B cell (primary cell): ENCODE measurements at regions not wholly inside any gene's neighbourhood (a gene's known extent, or its start where the extent isn't known, plus 50 kb on each side); places are given as distances from the start of the nearest gene placed in this dataset.

Experiments
- ATAC-seq: fragments of 200-7000 bp; cut with Tn5 transposase; one replicate; pipeline ENCODE4 v1.10.0; 2021; ENCODE audit warnings: low read depth, mild to moderate bottlenecking, moderate number of reproducible peaks, moderate library complexity
- CTCF ChIA-PET: fragments of 350-600 bp; sonication (Branson Sonifier 250); formaldehyde crosslinking; loops from one replicate; lab custom pipeline; 2021; ENCODE audit warnings: antibody characterized with exemption, inconsistent platforms; lab: Charles Lee
- POLR2A ChIA-PET: fragments of 350-600 bp; sonication (Branson Sonifier 250); formaldehyde crosslinking; loops from one replicate; lab custom pipeline; 2021; ENCODE audit warnings: antibody characterized with exemption; lab: Charles Lee
- DNase-seq: peaks from one replicate; pipeline ENCODE4 v3.0.0; 2013
- H2AFZ ChIP-seq: 2 replicates; pipeline ENCODE4 v1.6.1; 2012; ENCODE audit warnings: mild to moderate bottlenecking, low read depth, low read length; ENCODE audit not compliant: insufficient read depth, poor library complexity, severe bottlenecking
- H3K27ac ChIP-seq, 2 donors: 1 replicate in 1 of 2; 2 replicates in 1 of 2; pipeline ENCODE4 v1.5.1; 2012 to 2013; ENCODE audit warnings: low read length in 2 of 2, mild to moderate bottlenecking in 2 of 2, moderate library complexity in 1 of 2
- H3K27me3 ChIP-seq, 4 experiments: fragments of 200-600 bp in 1 of 4; sonication (generic) in 1 of 4; replicated peaks in 1 of 4; 1 replicate in 2 of 4; 2 replicates in 2 of 4; pipeline versions ENCODE4 v1.6.1 to v1.7.0; 2013 to 2016; ENCODE audit warnings: low read length in 3 of 4, mild to moderate bottlenecking in 2 of 4, mixed read lengths in 1 of 4, moderate library complexity in 1 of 4; ENCODE audit not compliant: insufficient read depth in 4 of 4, control insufficient read depth in 3 of 4; ENCODE audit errors: control extremely low read depth in 1 of 4
- H3K36me3 ChIP-seq, 2 experiments: replicated peaks in 1 of 2; 1 replicate in 1 of 2; 2 replicates in 1 of 2; pipeline versions ENCODE4 v1.6.1 to v1.7.1; 2013; ENCODE audit warnings: low read length in 1 of 2; ENCODE audit not compliant: insufficient read depth in 2 of 2, control insufficient read depth in 1 of 2; ENCODE audit errors: control extremely low read depth in 1 of 2, extremely low read depth in 1 of 2
- H3K4me1 ChIP-seq, 2 donors: fragments of 200-600 bp in 1 of 2; sonication (generic) in 1 of 2; 1 replicate in 1 of 2; 2 replicates in 1 of 2; pipeline versions ENCODE4 v1.5.1 to v1.6.1; 2013 to 2017; ENCODE audit warnings: low read length in 2 of 2; ENCODE audit not compliant: control insufficient read depth in 2 of 2, insufficient read depth in 2 of 2
- H3K4me2 ChIP-seq: replicated peaks from 2 replicates; pipeline ENCODE3; 2012; ENCODE audit warnings: mild to moderate bottlenecking, low read depth, low read length; ENCODE audit not compliant: poor library complexity, severe bottlenecking
- H3K4me3 ChIP-seq, 5 experiments: fragments of 200-600 bp in 1 of 5; sonication (generic) in 1 of 5; 1 replicate in 3 of 5; 2 replicates in 2 of 5; pipeline versions ENCODE4 v1.5.1 to v1.7.0; 2011 to 2016; ENCODE audit warnings: low read length in 4 of 5, mild to moderate bottlenecking in 4 of 5, low read depth in 2 of 5, control low read depth in 1 of 5, moderate library complexity in 1 of 5; ENCODE audit not compliant: insufficient read depth in 1 of 5; ENCODE audit errors: control extremely low read depth in 1 of 5, extremely low read depth in 1 of 5
- H3K79me2 ChIP-seq: fragments of 200-600 bp; sonication (generic); one replicate; pipeline ENCODE4 v1.6.0; 2016; ENCODE audit warnings: low read length; ENCODE audit not compliant: control insufficient read depth, insufficient read depth
- H3K9ac ChIP-seq: fragments of 200-600 bp; sonication (generic); 2 replicates; pipeline ENCODE4 v1.6.1; 2017; ENCODE audit warnings: mild to moderate bottlenecking, low read length, moderate library complexity
- H3K9me3 ChIP-seq, 3 donors: one replicate each; pipeline versions ENCODE4 v1.6.1 to v1.7.1; 2013; ENCODE audit warnings: low read length in 2 of 3; ENCODE audit not compliant: control insufficient read depth in 2 of 3, insufficient read depth in 1 of 3; ENCODE audit errors: control extremely low read depth in 1 of 3
- H4K20me1 ChIP-seq: 2 replicates; pipeline ENCODE4 v1.6.0; 2012; ENCODE audit warnings: mild to moderate bottlenecking, low read length; ENCODE audit not compliant: insufficient read depth, control insufficient read depth, poor library complexity, severe bottlenecking
- H3K27ac Mint-ChIP-seq: one replicate; pipeline ENCODE4 v1.8.0; 2021; ENCODE audit warnings: mixed read lengths
- H3K27me3 Mint-ChIP-seq: one replicate; pipeline ENCODE4 v1.8.0; 2021; ENCODE audit warnings: mixed read lengths
- H3K4me1 Mint-ChIP-seq: one replicate; pipeline ENCODE4 v1.8.0; 2021; ENCODE audit warnings: mixed read lengths
- H3K4me3 Mint-ChIP-seq: one replicate; pipeline ENCODE4 v1.8.0; 2021; ENCODE audit warnings: mixed read lengths
- H3K9me3 Mint-ChIP-seq: one replicate; pipeline ENCODE4 v1.8.0; 2022; ENCODE audit warnings: mixed read lengths; ENCODE audit not compliant: insufficient read depth
- CTCF ChIP-seq: fragments of 200-600 bp; IDR thresholded peaks from one replicate; pipeline ENCODE4 v1.8.0; 2022; ENCODE audit warnings: antibody characterized with exemption, mild to moderate bottlenecking
- EZH2 ChIP-seq: IDR thresholded peaks from 2 replicates; pipeline ENCODE4 v1.6.1; 2012; ENCODE audit warnings: borderline replicate concordance, low read depth, mild to moderate bottlenecking, moderate library complexity, low read length; ENCODE audit not compliant: insufficient read depth, poor library complexity, severe bottlenecking
- WGBS: methylation state at CpG from one replicate; pipeline ENCODE4 v1.1.5; 2013; ENCODE audit warnings: missing lambda C conversion rate; ENCODE audit not compliant: insufficient coverage; 5-methylcytosine and 5-hydroxymethylcytosine counted together
- intact Hi-C: fragments of 100-400 bp; cut with micrococcal nuclease; formaldehyde crosslinking; loops from one replicate; pipeline ENCODE4 v1.10.0; 2022

GRCh38 chr5:8366266-8366665 is 497.3 kb downstream of the MTRR start:
- ChIA-PET POLR2A (no interaction called here), CTCF (no interaction called here)
- H3K79me2 ChIP-seq, result no peaks in the 10 kb centered on the region

GRCh38 chr5:8376478-8376877 is 507.5 kb downstream of the MTRR start:
- ATAC-seq, result no peak
- Mint-ChIP-seq H3K9me3 (peaks cover 7% of the 10 kb centered on the region), H3K27me3 (no peaks in the 10 kb centered on the region), H3K4me3 (no peak overlapping the region), H3K27ac (no peak overlapping the region), H3K4me1 (no peaks in the 10 kb centered on the region)
- H3K9ac ChIP-seq, result no peak overlapping the region
- no peaks in the 10 kb centered on the region for H3K27me3 ChIP-seq
- intact Hi-C loops, result no loop called here
- no peaks in the 10 kb centered on the region for H4K20me1 ChIP-seq
- H3K4me2 ChIP-seq, result no peak overlapping the region
- ChIA-PET CTCF (no interaction called here), POLR2A (no interaction called here)
- no peaks in the 10 kb centered on the region for H3K9me3 ChIP-seq
- TF ChIP-seq CTCF, result no peak
- no peak for TF ChIP-seq EZH2
- no peaks in the 10 kb centered on the region for H3K79me2 ChIP-seq
- H3K4me3 ChIP-seq, result no peak overlapping the region
- no peaks in the 10 kb centered on the region for H3K4me1 ChIP-seq
- whole genome bisulfite sequencing, result no CpG with 5 or more reads among the region's 2 CpGs
- DNase-seq, result no peak
- no peak overlapping the region for H3K27ac ChIP-seq
- H3K36me3 ChIP-seq, result no peaks in the 10 kb centered on the region
- H2AFZ ChIP-seq, result no peak overlapping the region

More at GRCh38 chr5:8366266-8366665, 497.3 kb downstream of the MTRR start:
- no peaks in the 10 kb centered on the region for H4K20me1 ChIP-seq
- intact Hi-C loops, result no loop called here
- Mint-ChIP-seq H3K4me1 (no peaks in the 10 kb centered on the region), H3K27me3 (no peaks in the 10 kb centered on the region), H3K4me3 (no peak overlapping the region), H3K27ac (no peak overlapping the region), H3K9me3 (no peaks in the 10 kb centered on the region)
- H3K4me3 ChIP-seq, result no peak overlapping the region
- H3K27ac ChIP-seq, result no peak overlapping the region
- TF ChIP-seq EZH2, result no peak
- TF ChIP-seq CTCF, result no peak
- no peak overlapping the region for H3K4me2 ChIP-seq
- H3K9ac ChIP-seq, result no peak overlapping the region
- ATAC-seq, result no peak
- no peaks in the 10 kb centered on the region for H3K36me3 ChIP-seq
- no peak for DNase-seq
- no peak overlapping the region for H2AFZ ChIP-seq
- 75% methylated on average over 2 of the region's 6 CpGs for WGBS
- H3K27me3 ChIP-seq, result no peaks in the 10 kb centered on the region
- no peaks in the 10 kb centered on the region for H3K9me3 ChIP-seq
- no peaks in the 10 kb centered on the region for H3K4me1 ChIP-seq
